Left colon (tissue), 2 donors: ENCODE measurements at regions not wholly inside any gene's neighbourhood (a gene's known extent, or its start where the extent isn't known, plus 50 kb on each side); places are given as distances from the start of the nearest gene placed in this dataset.
A peak's percentile ranks its signal among the peaks of the same experiment; 100 is the strongest.

Source experiments
- ATAC-seq: fragments of 200-7000 bp; cut with Tn5 transposase; one replicate; pipeline ENCODE4 v1.9.1; 2020; ENCODE audit warnings: mild to moderate bottlenecking, moderate library complexity
- DNase-seq, 2 donors: peaks; one replicate each; pipeline ENCODE4 v3.0.0-alpha.2; 2020
- intact Hi-C, 2 donors: fragments of 100-400 bp; cut with DNase I in 1 of 2; cut with micrococcal nuclease in 1 of 2; formaldehyde crosslinking; loops; one replicate each; pipeline versions ENCODE4 v1.11.2 to v1.14.0; 2022; cut with DNase I, micrococcal nuclease
- donor health status: DM: no; HTN: no; CAD: no.
- donor health status: DM: yes; HTN: yes; CAD: no.

DNA sequence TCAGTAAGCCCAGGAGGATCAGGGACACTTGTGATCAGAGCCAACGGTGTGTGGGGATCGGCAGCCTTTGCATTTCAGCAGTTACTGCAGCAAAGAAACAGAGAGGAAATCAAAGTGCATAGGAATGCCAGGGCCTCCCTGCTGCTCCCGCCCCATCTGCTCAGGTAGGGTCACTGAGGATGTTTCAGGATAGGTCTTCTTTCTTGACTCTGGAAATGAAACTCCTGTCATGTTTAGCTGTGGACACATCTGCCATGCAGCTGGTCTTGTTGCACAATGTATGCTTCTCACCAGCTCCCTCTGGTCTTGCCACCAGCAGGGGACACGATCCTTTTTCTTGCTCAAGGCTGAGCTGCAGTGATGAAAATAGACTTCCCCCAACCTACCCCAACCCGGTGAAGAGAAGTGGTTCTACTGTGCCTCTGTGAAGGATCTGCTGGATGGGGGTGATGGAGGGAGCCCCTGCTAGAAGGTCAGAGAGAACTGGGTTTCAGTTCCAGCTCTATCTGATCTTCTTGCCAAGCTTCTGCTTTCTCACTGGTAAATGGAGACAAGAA is 185.2 kb upstream of the KLF4 start:
- DNase-seq, result peak in 1 of 2 donors; percentile 38
- ATAC-seq, result peak; percentile 13
- intact Hi-C loops, result no loop called here

DNA sequence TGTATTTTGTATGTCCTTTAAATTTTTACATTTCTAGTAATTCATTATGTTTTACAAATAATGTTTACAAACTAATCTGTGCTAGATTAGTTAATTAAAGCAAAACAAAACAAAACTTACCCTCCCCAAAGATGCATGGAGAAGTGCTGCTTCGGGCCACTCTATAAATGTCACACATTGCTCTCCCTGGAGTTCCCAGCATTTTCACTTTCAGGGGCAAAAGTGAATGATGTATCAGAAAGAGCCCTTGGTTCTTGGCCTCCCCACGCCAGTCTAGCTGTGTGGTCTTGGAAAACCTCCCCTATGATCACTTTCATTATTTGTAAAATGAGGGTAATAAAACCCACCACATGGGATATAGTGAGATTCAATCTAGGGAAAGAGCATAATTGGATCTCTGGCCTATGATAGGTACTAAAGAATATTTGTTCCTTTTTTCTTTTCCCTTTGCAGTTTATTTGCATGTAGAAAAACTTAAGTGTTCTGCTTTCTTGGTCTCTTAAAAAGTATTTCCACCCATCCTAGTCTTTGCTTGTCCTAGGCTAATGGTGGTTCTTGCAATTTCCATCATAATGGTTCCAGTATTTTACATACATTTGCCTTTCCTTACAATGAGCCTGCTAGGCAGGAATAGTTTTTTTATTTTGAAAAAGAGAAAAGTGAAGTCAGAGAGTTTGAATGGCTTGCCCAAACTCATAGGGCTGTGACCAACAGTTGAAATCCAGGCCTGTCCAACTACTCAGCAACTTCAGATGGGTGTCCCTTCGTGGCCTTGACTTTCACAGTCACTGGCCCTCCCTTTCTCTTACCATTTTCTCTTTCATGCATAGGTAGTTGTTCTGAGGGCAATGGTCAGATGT is 184.5 kb upstream of the KLF4 start:
- no peak for ATAC-seq
- intact Hi-C loops, result no loop called here
- DNase-seq, result no peak

DNA sequence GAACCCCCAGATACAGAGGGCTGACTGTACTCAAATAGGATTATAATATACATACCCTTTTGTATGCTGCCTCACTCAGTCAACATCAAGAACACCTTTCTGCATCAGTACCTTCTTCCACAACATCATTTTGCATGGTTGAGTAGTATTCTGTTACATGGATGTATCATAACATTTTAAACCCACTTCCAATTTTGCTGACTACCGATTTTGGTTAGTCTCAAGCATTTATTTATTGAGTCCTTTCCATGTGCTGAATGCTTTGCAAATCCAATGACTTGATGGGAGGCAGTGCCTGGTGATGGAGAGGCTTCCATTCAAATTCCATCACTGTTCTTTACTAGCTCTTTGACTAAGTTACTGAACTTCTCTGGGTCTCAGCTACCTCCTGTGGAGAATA is 182.0 kb upstream of the KLF4 start:
- no peak for DNase-seq
- ATAC-seq, result no peak
- intact Hi-C loops, result no loop called here

DNA sequence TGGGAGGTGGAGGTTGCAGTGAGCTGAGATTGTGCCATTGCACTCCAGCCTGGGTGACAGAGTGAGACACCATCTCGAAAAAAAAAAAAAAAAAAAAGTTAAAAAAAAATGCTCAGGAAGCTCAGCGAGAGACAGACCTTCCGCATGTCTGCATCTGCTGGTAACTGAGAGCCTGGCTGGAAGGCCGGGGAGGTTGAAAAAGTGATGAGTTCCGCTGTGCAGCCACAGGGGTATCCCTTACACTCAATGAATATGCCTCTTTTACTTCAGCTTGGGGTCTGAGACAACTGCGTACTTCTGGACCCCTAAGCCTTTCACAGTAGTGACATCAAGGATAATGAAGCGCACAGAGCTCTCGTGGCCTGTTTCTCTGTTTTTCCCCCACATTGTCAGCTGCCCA is 179.9 kb upstream of the KLF4 start:
- ATAC-seq, result no peak
- intact Hi-C loops, result no loop called here
- DNase-seq, result no peak

DNA sequence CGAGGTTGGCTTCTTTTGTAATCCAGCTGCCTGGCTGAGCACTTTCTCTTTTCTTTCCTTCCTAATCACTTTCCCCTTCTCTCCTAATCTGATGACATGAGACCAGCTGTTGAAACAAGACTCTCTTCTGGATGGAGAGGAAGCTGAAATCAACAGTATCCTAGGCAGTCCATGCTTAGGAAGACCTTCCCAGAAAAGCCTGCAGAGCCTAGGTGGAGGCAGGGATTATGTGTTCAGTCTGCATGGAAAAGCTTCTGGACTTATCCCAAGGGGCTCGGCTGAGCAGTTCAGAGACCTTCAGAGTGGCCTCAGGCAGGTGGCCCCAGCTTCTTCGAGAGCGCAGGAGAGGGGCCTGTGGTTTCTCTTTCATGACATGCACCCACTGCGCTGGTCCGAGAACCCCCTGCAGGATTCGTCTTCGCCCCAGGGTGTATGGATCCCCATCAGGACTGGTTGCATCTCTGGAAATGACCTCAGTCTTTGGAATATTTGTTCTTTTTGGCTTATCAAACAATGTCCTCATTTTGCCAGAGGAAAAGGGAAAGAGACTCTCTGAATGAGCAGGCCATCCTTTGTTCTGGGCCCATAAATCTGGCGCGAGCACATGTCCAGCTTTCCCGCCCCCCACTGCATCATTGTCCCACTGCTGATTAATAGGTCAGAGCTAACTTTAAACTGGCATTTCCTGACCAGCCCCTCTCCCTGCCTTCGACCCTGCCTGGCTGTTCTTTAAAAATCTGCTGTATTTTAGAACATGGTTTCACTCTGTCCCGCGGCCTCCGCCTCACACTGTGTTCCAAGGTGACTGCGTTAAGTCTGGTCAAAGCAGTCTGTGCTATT is 177.9 kb upstream of the KLF4 start:
- DNase-seq, result no peak
- no peak for ATAC-seq
- intact Hi-C loops, result no loop called here

DNA sequence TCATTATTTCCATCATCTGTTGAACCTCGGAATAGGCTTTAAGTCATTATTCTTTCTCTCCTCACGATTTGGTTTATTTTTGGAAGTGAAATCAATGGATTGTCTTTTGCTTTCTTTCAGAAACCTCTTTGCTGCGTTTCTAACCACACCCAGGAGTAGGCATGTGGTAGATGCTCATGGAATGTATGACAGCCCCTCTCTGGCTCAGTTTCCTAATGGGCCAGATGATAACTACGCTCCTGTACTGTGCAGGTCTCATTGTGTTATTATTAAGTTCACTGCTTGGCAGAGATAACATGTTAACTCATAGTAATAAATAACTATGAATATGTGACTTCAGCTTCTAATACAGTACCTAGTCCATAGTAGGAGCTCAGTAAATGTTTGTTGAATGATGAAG is 175.5 kb upstream of the KLF4 start:
- intact Hi-C loops, result no loop called here
- ATAC-seq (no peak), DNase-seq (no peak)

DNA sequence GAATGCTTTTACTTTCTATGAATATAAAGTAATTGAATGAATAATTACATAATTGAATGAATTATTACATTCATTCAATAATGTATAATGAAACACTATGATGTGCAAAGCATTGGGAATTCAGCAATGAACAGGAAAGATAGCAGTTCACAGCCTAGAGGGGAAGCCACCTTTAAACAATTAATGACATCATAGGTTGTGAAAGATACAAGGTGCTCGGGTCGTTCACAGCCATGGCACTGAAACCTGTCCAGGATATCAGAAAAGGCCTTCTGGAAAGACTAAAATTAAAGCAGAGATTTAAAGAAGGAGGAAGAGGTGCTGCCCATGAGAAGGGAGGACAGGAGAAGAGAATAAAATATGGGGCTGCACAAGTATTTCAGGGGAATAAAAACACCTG is 171.4 kb upstream of the KLF4 start:
- intact Hi-C loops, result no loop called here
- ATAC-seq, result no peak
- DNase-seq, result no peak

DNA sequence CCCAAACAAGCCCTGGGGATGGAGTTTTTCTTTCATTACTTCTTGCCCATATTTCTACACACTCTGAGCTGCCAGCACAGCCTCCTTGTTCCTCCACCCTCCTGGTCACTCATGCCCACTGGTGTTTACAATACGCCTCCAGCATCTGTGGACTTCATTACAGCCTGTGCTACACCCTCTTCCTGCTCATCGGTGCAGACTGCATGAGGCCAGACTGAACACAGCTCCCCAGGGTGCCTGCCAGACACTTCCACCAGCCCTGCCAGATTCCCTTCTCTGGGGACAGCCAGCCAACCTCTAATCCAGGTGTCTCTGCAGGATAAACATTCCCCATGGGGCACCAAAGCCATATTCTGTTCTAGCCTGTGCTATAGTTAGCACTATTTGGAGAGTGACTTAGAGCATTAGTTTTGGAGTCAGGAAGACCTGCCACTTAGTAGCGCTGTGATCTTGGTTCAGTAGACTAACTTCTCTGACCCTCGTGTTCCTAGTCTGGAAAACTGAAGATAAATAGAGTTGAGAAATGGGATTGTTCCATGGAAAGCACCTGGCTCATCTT is 163.8 kb upstream of the KLF4 start:
- intact Hi-C loops, result no loop called here
- ATAC-seq (peak; percentile 66), DNase-seq (no peak)

DNA sequence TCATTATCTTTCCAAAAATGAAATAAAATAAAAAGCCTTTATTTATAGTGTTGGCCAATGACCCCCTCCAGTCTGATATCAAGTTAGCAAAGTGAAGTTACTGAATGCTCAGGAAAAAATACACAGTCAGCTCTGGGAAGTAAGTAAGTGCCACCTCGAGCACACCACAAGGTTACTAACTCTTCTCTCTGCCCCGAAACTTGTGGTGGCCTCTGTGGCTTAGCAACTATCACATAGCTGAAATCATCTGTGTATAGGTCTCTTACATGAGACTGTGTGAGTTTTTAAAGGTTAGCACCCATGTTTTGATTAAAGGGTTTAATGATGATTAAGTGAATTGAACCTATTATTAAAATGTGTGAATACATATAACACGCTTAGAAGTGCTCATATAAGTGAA is 161.4 kb upstream of the KLF4 start:
- DNase-seq, result no peak
- intact Hi-C loops, result no loop called here
- no peak for ATAC-seq

DNA sequence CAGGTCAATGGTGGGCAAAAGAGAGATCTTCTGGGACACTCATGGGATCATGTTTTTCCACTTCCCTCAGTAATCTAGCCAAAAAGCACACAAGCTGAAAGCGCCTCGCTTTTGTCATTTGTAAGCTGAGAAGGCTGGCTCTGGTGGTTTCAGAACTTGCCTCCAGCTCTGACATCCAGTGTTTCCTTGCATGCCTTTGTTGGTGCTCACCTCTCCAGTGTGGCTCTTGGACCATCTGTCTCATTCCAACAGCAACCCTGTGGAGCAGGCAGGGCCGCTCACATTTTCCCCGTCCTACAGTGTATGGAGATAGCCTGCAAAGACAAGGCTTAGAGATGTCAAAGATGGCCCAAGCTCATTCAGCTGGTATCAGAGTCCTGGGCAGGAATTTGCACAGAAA is 160.8 kb upstream of the KLF4 start:
- intact Hi-C loops, result no loop called here
- DNase-seq (no peak), ATAC-seq (no peak)

DNA sequence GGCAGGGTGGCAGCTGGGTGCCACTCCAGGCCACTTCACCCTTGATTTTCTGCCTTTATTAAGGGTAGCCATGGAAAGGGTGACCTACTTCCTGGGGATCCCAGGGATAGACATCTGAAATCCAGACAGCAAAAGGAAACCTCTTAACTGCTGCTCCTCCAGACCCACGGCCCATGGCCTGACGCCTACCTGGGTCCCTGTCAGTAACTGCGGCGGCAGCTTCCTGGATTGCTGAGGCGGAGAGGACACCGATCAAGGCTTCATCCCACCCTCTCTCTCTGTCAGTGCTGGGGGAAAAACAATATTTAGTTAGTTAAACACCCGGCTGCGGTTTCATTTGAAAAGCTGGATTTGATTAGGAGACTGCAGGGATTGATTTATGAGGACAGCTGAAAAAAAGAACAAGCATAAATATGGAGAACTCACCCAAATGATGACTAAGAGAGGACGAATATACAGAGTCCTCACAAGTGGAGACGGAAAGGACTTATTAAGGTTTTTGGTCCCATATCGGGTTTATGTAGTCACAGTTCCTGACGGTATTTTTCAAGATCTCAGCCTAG is 158.7 kb upstream of the KLF4 start:
- ATAC-seq (no peak), DNase-seq (no peak)
- intact Hi-C loops, result no loop called here

DNA sequence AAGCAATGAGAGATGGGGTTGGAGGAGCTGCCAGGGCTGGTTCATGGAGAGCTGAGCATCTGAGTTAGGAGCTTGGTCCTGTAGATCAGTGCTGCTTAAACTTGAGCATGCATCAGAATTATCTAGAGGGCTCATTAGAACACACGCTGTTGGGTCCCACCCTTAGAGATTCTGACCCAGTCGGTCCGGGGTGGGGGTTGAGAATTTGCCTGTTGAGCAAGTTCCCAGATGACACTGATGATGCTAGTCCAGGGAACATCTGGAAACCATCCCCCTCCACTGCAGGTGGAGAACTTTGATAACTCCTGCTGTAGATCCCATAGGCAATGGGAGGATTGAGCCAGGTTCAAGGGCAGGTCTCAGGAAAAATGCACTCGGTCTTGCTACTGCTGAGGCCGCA is 158.0 kb upstream of the KLF4 start:
- ATAC-seq (no peak), DNase-seq (no peak)
- intact Hi-C loops, result no loop called here

DNA sequence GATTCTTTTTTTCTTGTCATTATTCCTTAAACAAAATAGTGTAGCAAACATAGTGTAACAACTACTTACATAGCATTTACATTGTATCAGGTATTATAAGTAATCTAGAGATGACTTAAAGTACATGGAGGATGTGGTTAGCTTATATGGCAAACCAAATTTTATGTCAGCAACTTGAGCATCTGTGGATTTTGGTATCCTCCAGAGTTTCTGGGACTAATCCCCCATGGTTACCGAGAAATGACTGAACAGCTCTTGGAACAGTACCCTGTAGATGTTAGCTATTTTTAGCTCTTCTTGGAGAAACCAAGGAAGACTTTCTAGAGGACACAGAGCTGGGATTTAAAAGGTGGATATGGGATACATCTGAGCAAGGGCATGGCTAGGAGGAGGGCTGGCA is 157.6 kb upstream of the KLF4 start:
- intact Hi-C loops, result no loop called here
- no peak for ATAC-seq
- DNase-seq, result no peak

DNA sequence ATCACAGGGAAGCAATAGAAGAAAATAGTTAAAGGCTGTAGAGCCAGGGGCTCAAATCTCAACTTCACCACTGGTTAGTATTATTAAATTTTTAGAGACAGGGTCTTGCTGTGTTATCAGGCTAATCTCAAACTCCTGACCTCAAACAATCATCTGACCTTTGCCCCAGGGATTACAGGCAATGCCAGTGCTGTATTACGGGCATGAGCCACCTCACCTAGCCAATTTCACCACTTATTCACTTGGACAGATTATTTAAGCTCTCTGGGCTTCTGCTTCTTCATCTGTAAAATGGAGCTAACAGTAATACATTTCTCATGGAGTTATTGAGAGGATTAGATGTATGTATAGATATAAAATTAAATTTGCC is 155.9 kb upstream of the KLF4 start:
- intact Hi-C loops, result no loop called here
- DNase-seq, result no peak
- peak; percentile 37 for ATAC-seq

DNA sequence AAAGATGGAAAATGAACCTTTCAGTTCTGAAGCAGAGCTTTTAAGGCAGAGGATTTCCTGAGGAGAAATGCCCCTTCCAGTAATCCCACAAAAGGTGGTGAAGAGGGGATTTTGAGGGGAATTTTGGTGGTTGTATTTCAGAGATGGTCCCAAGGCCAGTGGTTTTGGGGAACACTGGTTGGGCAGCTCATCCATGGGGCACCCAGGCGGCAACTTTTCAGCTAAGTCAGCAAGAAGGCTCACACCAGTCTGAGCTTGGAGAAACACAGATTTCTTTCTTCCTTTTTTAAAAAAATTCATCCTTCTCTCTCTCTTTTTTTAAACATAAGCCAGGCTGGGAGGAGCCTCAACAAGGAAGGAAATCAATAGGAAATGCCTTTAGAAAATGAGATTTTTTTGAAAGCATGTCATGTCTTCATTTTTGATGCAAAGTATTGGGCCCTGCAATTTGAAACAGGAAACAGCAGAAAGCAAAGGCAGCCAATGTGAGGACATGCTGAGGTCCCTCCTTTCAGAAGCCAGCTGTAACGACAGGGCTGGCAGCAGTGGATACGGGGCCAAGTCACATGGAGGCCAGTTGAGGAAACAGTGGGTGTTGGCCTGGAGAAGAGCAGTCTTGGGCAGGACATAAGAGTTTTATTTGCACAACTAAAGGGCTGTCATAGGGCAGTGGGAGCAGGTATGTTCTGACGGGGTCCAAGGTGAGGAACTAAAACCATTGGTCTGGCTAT is 155.3 kb upstream of the KLF4 start:
- ATAC-seq (peak; percentile 93), DNase-seq (peak in 1 of 2 donors; percentile 57)
- intact Hi-C loops, result no loop called here

DNA sequence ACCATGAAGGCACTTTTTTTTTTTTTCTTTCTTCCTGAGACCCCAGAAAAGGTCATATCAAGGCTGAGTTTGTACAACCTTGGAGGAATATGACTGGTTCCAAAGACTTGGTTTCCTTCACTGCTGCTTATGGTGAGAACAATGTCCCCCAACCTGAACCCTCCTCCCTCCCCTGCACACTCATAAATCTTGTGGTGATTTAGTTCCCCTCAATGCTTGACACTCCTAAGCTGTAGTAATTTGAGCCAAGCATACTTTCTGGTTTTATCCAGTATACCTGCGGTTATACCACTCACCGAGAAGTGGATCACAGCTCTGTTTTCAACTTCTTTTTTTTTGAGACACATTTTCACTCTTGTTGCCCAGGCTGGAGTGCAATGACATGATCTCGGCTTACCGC is 149.9 kb upstream of the KLF4 start:
- intact Hi-C loops, result loop anchor here in 1 of 2 donors (5.0 kb wide), 1 partner anchor 147 kb away; no protein-coding TSS in a partner anchor
- DNase-seq (no peak), ATAC-seq (no peak)

DNA sequence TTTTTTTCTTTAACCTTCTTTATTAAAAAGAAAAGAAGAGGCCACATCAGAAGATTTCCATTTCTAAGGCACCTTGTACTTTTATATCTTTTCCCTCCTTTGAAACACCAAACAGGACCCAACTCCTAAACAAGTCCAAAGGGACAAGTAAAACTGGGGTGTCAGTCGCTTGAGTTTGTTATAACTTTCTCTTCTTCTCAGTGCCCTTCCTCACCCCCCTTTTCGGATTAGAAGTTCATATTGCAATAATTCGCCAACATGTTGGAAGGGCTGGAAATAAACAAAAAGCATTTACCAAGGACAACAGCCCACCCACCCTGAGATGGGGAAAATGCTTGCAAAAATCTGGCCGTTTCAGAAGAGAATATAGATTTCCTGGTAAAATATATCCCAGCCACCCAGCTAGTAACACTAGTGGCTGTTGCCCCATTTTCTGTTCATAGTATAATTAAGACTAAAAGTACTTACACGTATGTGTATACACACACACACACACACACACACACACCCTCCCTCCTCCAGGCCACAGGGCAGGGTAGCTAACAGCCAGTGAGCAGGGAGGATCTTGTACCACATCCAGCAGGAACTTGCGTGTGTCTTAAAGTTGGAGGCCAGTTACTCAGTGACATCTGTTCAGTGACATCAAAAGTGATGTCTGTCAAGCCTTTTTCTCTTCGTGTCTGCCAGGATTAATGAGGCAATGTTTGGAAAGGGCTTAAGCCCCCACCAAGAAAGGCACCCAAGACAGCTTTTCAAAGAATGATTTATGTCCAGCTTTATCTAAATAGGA is 149.1 kb upstream of the KLF4 start:
- peak; percentile 87 to 90 for DNase-seq
- ATAC-seq, result peak; percentile 89
- intact Hi-C loops, result loop anchor here in 1 of 2 donors (5.0 kb wide), 1 partner anchor 146 kb away; no protein-coding TSS in a partner anchor
